GM23338 (cell line): ENCODE measurements at regions not wholly inside any gene's neighbourhood (a gene's known extent, or its start where the extent isn't known, plus 50 kb on each side); places are given as distances from the start of the nearest gene placed in this dataset.

Experiments used
- ATAC-seq: fragments of 200-7000 bp; cut with Tn5 transposase; 3 replicates; pipeline ENCODE4 v1.9.1; 2020
- DNase-seq: peaks from one replicate; pipeline ENCODE4 v3.0.0-alpha.2; 2015; ENCODE audit warnings: low spot score
- H2AFZ ChIP-seq: fragments of 200-600 bp; sonication (generic); 2 replicates; pipeline ENCODE4 v1.8.0; 2016; ENCODE audit warnings: antibody characterized with exemption, mild to moderate bottlenecking, moderate library complexity
- H3F3A ChIP-seq: fragments of 200-600 bp; sonication (generic); replicated peaks from 2 replicates; pipeline ENCODE4 v1.8.0; 2017; ENCODE audit warnings: antibody characterized with exemption, mixed run types, low read depth
- H3K27ac ChIP-seq: fragments of 200-600 bp; sonication (generic); 2 replicates; pipeline ENCODE4 v1.6.1; 2016; ENCODE audit warnings: low read depth
- H3K27me3 ChIP-seq: fragments of 200-600 bp; sonication (generic); 2 replicates; pipeline ENCODE4 v1.8.0; 2016; ENCODE audit warnings: mild to moderate bottlenecking, mixed run types, moderate library complexity; ENCODE audit not compliant: insufficient read depth
- H3K36me3 ChIP-seq: fragments of 200-600 bp; sonication (generic); 2 replicates; pipeline ENCODE4 v1.8.0; 2016; ENCODE audit warnings: mild to moderate bottlenecking; ENCODE audit not compliant: insufficient read depth
- H3K4me1 ChIP-seq: fragments of 200-600 bp; sonication (generic); 2 replicates; pipeline ENCODE4 v1.8.0; 2016; ENCODE audit warnings: mild to moderate bottlenecking, moderate library complexity; ENCODE audit not compliant: insufficient read depth
- H3K4me2 ChIP-seq: fragments of 200-600 bp; sonication (generic); 2 replicates; pipeline ENCODE4 v1.7.1; 2017; ENCODE audit warnings: mixed run types
- H3K4me3 ChIP-seq: fragments of 200-600 bp; sonication (generic); 2 replicates; pipeline ENCODE4 v1.6.1; 2016; ENCODE audit warnings: mixed run types
- H3K79me2 ChIP-seq: fragments of 200-600 bp; sonication (generic); replicated peaks from 2 replicates; pipeline ENCODE4 v1.8.0; 2017; ENCODE audit warnings: mild to moderate bottlenecking; ENCODE audit not compliant: insufficient read depth
- H3K9me2 ChIP-seq: fragments of 200-600 bp; sonication (generic); 2 replicates; pipeline ENCODE4 v1.8.0; 2017; ENCODE audit not compliant: insufficient read depth
- H4K20me1 ChIP-seq: fragments of 200-600 bp; sonication (generic); replicated peaks from 2 replicates; pipeline ENCODE4 v1.8.0; 2017; ENCODE audit warnings: mild to moderate bottlenecking; ENCODE audit not compliant: insufficient read depth
- H3K27ac Mint-ChIP-seq: 2 replicates; pipeline ENCODE4 v1.8.0; 2020; ENCODE audit warnings: inconsistent platforms, mild to moderate bottlenecking, moderate library complexity, mixed read lengths
- H3K27me3 Mint-ChIP-seq: 3 replicates; pipeline ENCODE4 v1.8.0; 2022; ENCODE audit warnings: low read depth, mild to moderate bottlenecking, moderate library complexity, mixed read lengths, inconsistent platforms; ENCODE audit not compliant: insufficient read depth, poor library complexity
- H3K36me3 Mint-ChIP-seq: 3 replicates; pipeline ENCODE4 v1.8.0; 2021; ENCODE audit warnings: low read depth, mild to moderate bottlenecking, inconsistent platforms, moderate library complexity, mixed read lengths
- H3K4me1 Mint-ChIP-seq: 3 replicates; pipeline ENCODE4 v1.8.0; 2020; ENCODE audit warnings: mild to moderate bottlenecking, inconsistent platforms, mixed read lengths
- H3K4me3 Mint-ChIP-seq: 3 replicates; pipeline ENCODE4 v1.8.0; 2021; ENCODE audit warnings: moderate library complexity, mild to moderate bottlenecking, inconsistent platforms, mixed read lengths
- H3K9me3 Mint-ChIP-seq: 3 replicates; pipeline ENCODE4 v1.8.0; 2020; ENCODE audit warnings: moderate library complexity, mild to moderate bottlenecking, inconsistent platforms, mixed read lengths
- CREB1 ChIP-seq: fragments of 250-450 bp; sonication (Bioruptor Pico); IDR thresholded peaks from 2 replicates; pipeline ENCODE4 v1.5.0; 2020; ENCODE audit warnings: low read depth, mild to moderate bottlenecking, moderate library complexity
- ETS1 ChIP-seq: IDR thresholded peaks from 2 replicates; pipeline ENCODE4 v1.6.1; 2016; ENCODE audit warnings: antibody characterized with exemption
- EZH2 ChIP-seq: fragments of 200-600 bp; sonication (generic); IDR thresholded peaks from one replicate; pipeline ENCODE4 v1.8.0; 2017; ENCODE audit warnings: antibody characterized with exemption, mild to moderate bottlenecking, low read depth; ENCODE audit not compliant: unreplicated experiment
- JUNB ChIP-seq: IDR thresholded peaks from one replicate; pipeline ENCODE4 v1.6.1; 2016; ENCODE audit warnings: antibody characterized with exemption; ENCODE audit not compliant: unreplicated experiment
- NANOG ChIP-seq: IDR thresholded peaks from 2 replicates; pipeline ENCODE4 v1.6.1; 2016; ENCODE audit warnings: antibody characterized with exemption, borderline replicate concordance
- POLR2AphosphoS5 ChIP-seq: IDR thresholded peaks from 2 replicates; pipeline ENCODE4 v1.6.1; 2016; ENCODE audit warnings: antibody characterized with exemption, low read depth
- REST ChIP-seq: IDR thresholded peaks from one replicate; pipeline ENCODE4 v1.6.1; 2018; ENCODE audit warnings: antibody characterized with exemption; ENCODE audit not compliant: unreplicated experiment
- STAT1 ChIP-seq: IDR thresholded peaks from one replicate; pipeline ENCODE4 v1.6.1; 2016; ENCODE audit warnings: antibody characterized with exemption; ENCODE audit not compliant: unreplicated experiment
- ZNF114 ChIP-seq: fragments of 250-450 bp; sonication (Bioruptor Pico); IDR thresholded peaks from 2 replicates; pipeline ENCODE4 v1.5.0; 2020; ENCODE audit warnings: mild to moderate bottlenecking, moderate library complexity
- ZNF462 ChIP-seq: fragments of 250-450 bp; sonication (Bioruptor Pico); IDR thresholded peaks from 2 replicates; pipeline ENCODE4 v1.5.0; 2020; ENCODE audit warnings: mild to moderate bottlenecking, moderate library complexity

- Histone ChIP-seq H4K20me1 (no peaks in the 10 kb centered on the region), H3K4me2 (no peak overlapping the region), H3K4me3 (no peak overlapping the region), H3K27ac (no peak overlapping the region), H3K9me2 (no peaks in the 10 kb centered on the region), H3K79me2 (no peaks in the 10 kb centered on the region), H3K27me3 (no peaks in the 10 kb centered on the region), H2AFZ (no peak overlapping the region), H3K36me3 (no peaks in the 10 kb centered on the region), H3K4me1 (peaks cover 5% of the 10 kb centered on the region), H3F3A (no peaks in the 10 kb centered on the region)
- Mint-ChIP-seq H3K27ac (no peak overlapping the region), H3K36me3 (no peaks in the 10 kb centered on the region), H3K4me3 (no peak overlapping the region), H3K9me3 (no peaks in the 10 kb centered on the region; the same call in 2 of the 3 replicates), H3K4me1 (peaks cover 3% of the 10 kb centered on the region; the same call in 2 of the 3 replicates), H3K27me3 (no peaks in the 10 kb centered on the region)
- no peak for TF ChIP-seq POLR2AphosphoS5
- TF ChIP-seq ETS1, result no peak
- no peak for TF ChIP-seq ZNF114
- TF ChIP-seq JUNB, result no peak
- no peak for TF ChIP-seq STAT1
- no peak for TF ChIP-seq NANOG
- TF ChIP-seq CREB1 (CRISPR knock-in tag), result no peak
- no peak for TF ChIP-seq EZH2
- no peak for TF ChIP-seq ZNF462 (CRISPR knock-in tag)
- no peak for TF ChIP-seq REST
- ATAC-seq (no peak), DNase-seq (no peak)
Observed at GRCh38 chr7:110131344-110131743, 959.6 kb upstream of the LRRN3 start.
